B cell (primary cell): ENCODE measurements at regions not wholly inside any gene's neighbourhood (a gene's known extent, or its start where the extent isn't known, plus 50 kb on each side); places are given as distances from the start of the nearest gene placed in this dataset.

Source experiments
- ATAC-seq: fragments of 200-7000 bp; cut with Tn5 transposase; one replicate; pipeline ENCODE4 v1.10.0; 2021; ENCODE audit warnings: low read depth, mild to moderate bottlenecking, moderate number of reproducible peaks, moderate library complexity
- CTCF ChIA-PET: fragments of 350-600 bp; sonication (Branson Sonifier 250); formaldehyde crosslinking; loops from one replicate; lab custom pipeline; 2021; ENCODE audit warnings: antibody characterized with exemption, inconsistent platforms; lab: Charles Lee
- POLR2A ChIA-PET: fragments of 350-600 bp; sonication (Branson Sonifier 250); formaldehyde crosslinking; loops from one replicate; lab custom pipeline; 2021; ENCODE audit warnings: antibody characterized with exemption; lab: Charles Lee
- DNase-seq: peaks from one replicate; pipeline ENCODE4 v3.0.0; 2013
- H2AFZ ChIP-seq: 2 replicates; pipeline ENCODE4 v1.6.1; 2012; ENCODE audit warnings: mild to moderate bottlenecking, low read depth, low read length; ENCODE audit not compliant: insufficient read depth, poor library complexity, severe bottlenecking
- H3K27ac ChIP-seq, 2 donors: 1 replicate in 1 of 2; 2 replicates in 1 of 2; pipeline ENCODE4 v1.5.1; 2012 to 2013; ENCODE audit warnings: low read length in 2 of 2, mild to moderate bottlenecking in 2 of 2, moderate library complexity in 1 of 2
- H3K27me3 ChIP-seq, 4 experiments: fragments of 200-600 bp in 1 of 4; sonication (generic) in 1 of 4; replicated peaks in 1 of 4; 1 replicate in 2 of 4; 2 replicates in 2 of 4; pipeline versions ENCODE4 v1.6.1 to v1.7.0; 2013 to 2016; ENCODE audit warnings: low read length in 3 of 4, mild to moderate bottlenecking in 2 of 4, mixed read lengths in 1 of 4, moderate library complexity in 1 of 4; ENCODE audit not compliant: insufficient read depth in 4 of 4, control insufficient read depth in 3 of 4; ENCODE audit errors: control extremely low read depth in 1 of 4
- H3K36me3 ChIP-seq, 2 experiments: replicated peaks in 1 of 2; 1 replicate in 1 of 2; 2 replicates in 1 of 2; pipeline versions ENCODE4 v1.6.1 to v1.7.1; 2013; ENCODE audit warnings: low read length in 1 of 2; ENCODE audit not compliant: insufficient read depth in 2 of 2, control insufficient read depth in 1 of 2; ENCODE audit errors: control extremely low read depth in 1 of 2, extremely low read depth in 1 of 2
- H3K4me1 ChIP-seq, 2 donors: fragments of 200-600 bp in 1 of 2; sonication (generic) in 1 of 2; 1 replicate in 1 of 2; 2 replicates in 1 of 2; pipeline versions ENCODE4 v1.5.1 to v1.6.1; 2013 to 2017; ENCODE audit warnings: low read length in 2 of 2; ENCODE audit not compliant: control insufficient read depth in 2 of 2, insufficient read depth in 2 of 2
- H3K4me2 ChIP-seq: replicated peaks from 2 replicates; pipeline ENCODE3; 2012; ENCODE audit warnings: mild to moderate bottlenecking, low read depth, low read length; ENCODE audit not compliant: poor library complexity, severe bottlenecking
- H3K4me3 ChIP-seq, 5 experiments: fragments of 200-600 bp in 1 of 5; sonication (generic) in 1 of 5; 1 replicate in 3 of 5; 2 replicates in 2 of 5; pipeline versions ENCODE4 v1.5.1 to v1.7.0; 2011 to 2016; ENCODE audit warnings: low read length in 4 of 5, mild to moderate bottlenecking in 4 of 5, low read depth in 2 of 5, control low read depth in 1 of 5, moderate library complexity in 1 of 5; ENCODE audit not compliant: insufficient read depth in 1 of 5; ENCODE audit errors: control extremely low read depth in 1 of 5, extremely low read depth in 1 of 5
- H3K79me2 ChIP-seq: fragments of 200-600 bp; sonication (generic); one replicate; pipeline ENCODE4 v1.6.0; 2016; ENCODE audit warnings: low read length; ENCODE audit not compliant: control insufficient read depth, insufficient read depth
- H3K9ac ChIP-seq: fragments of 200-600 bp; sonication (generic); 2 replicates; pipeline ENCODE4 v1.6.1; 2017; ENCODE audit warnings: mild to moderate bottlenecking, low read length, moderate library complexity
- H3K9me3 ChIP-seq, 3 donors: one replicate each; pipeline versions ENCODE4 v1.6.1 to v1.7.1; 2013; ENCODE audit warnings: low read length in 2 of 3; ENCODE audit not compliant: control insufficient read depth in 2 of 3, insufficient read depth in 1 of 3; ENCODE audit errors: control extremely low read depth in 1 of 3
- H4K20me1 ChIP-seq: 2 replicates; pipeline ENCODE4 v1.6.0; 2012; ENCODE audit warnings: mild to moderate bottlenecking, low read length; ENCODE audit not compliant: insufficient read depth, control insufficient read depth, poor library complexity, severe bottlenecking
- H3K27ac Mint-ChIP-seq: one replicate; pipeline ENCODE4 v1.8.0; 2021; ENCODE audit warnings: mixed read lengths
- H3K27me3 Mint-ChIP-seq: one replicate; pipeline ENCODE4 v1.8.0; 2021; ENCODE audit warnings: mixed read lengths
- H3K4me1 Mint-ChIP-seq: one replicate; pipeline ENCODE4 v1.8.0; 2021; ENCODE audit warnings: mixed read lengths
- H3K4me3 Mint-ChIP-seq: one replicate; pipeline ENCODE4 v1.8.0; 2021; ENCODE audit warnings: mixed read lengths
- H3K9me3 Mint-ChIP-seq: one replicate; pipeline ENCODE4 v1.8.0; 2022; ENCODE audit warnings: mixed read lengths; ENCODE audit not compliant: insufficient read depth
- CTCF ChIP-seq: fragments of 200-600 bp; IDR thresholded peaks from one replicate; pipeline ENCODE4 v1.8.0; 2022; ENCODE audit warnings: antibody characterized with exemption, mild to moderate bottlenecking
- EZH2 ChIP-seq: IDR thresholded peaks from 2 replicates; pipeline ENCODE4 v1.6.1; 2012; ENCODE audit warnings: borderline replicate concordance, low read depth, mild to moderate bottlenecking, moderate library complexity, low read length; ENCODE audit not compliant: insufficient read depth, poor library complexity, severe bottlenecking
- WGBS: methylation state at CpG from one replicate; pipeline ENCODE4 v1.1.5; 2013; ENCODE audit warnings: missing lambda C conversion rate; ENCODE audit not compliant: insufficient coverage; 5-methylcytosine and 5-hydroxymethylcytosine counted together
- intact Hi-C: fragments of 100-400 bp; cut with micrococcal nuclease; formaldehyde crosslinking; loops from one replicate; pipeline ENCODE4 v1.10.0; 2022

- Mint-ChIP-seq H3K27ac (no peak overlapping the region), H3K4me1 (no peaks in the 10 kb centered on the region), H3K9me3 (peaks cover 4% of the 10 kb centered on the region), H3K4me3 (no peak overlapping the region), H3K27me3 (no peaks in the 10 kb centered on the region)
- H3K9me3 ChIP-seq: no peaks in the 10 kb centered on the region
- WGBS: 84% methylated on average over 4 of the region's 10 CpGs
- no peak overlapping the region for H3K9ac ChIP-seq
- CTCF ChIA-PET: interaction anchor here (2.1 kb wide), 1 partner anchor 12 kb away, joined by 7 read pairs; no protein-coding TSS in a partner anchor
- no peak for DNase-seq
- no peak for ATAC-seq
- no peak overlapping the region for H3K27ac ChIP-seq
- H4K20me1 ChIP-seq: no peaks in the 10 kb centered on the region
- H3K4me2 ChIP-seq: no peak overlapping the region
- POLR2A ChIA-PET: no interaction called here
- intact Hi-C loops: no loop called here
- peaks cover 0 to 12% (median 0%) of the 10 kb centered on the region in 4 experiments for H3K27me3 ChIP-seq
- no peaks in the 10 kb centered on the region for H3K4me1 ChIP-seq
- no peak for TF ChIP-seq EZH2
- no peak for TF ChIP-seq CTCF
- H2AFZ ChIP-seq: no peak overlapping the region
- H3K36me3 ChIP-seq: no peaks in the 10 kb centered on the region
- no peaks in the 10 kb centered on the region for H3K79me2 ChIP-seq
- no peak overlapping the region for H3K4me3 ChIP-seq
These were observed 290.2 kb downstream of the ZNF536 start for GRCh38 chr19:30662211-30662861.

GRCh38 chr19:30659638-30660037, 287.5 kb downstream of the ZNF536 start:
- Histone ChIP-seq H3K9ac (no peak overlapping the region), H4K20me1 (no peaks in the 10 kb centered on the region), H3K4me2 (no peak overlapping the region), H3K36me3 (no peaks in the 10 kb centered on the region), H3K4me3 (no peak overlapping the region), H2AFZ (no peak overlapping the region), H3K27ac (no peak overlapping the region), H3K27me3 (peaks cover 0 to 3% (median 0%) of the 10 kb centered on the region in 4 experiments), H3K4me1 (no peaks in the 10 kb centered on the region), H3K79me2 (no peaks in the 10 kb centered on the region), H3K9me3 (peaks cover 0 to under 1% (median 0%) of the 10 kb centered on the region in 3 donors)
- Mint-ChIP-seq H3K27ac (no peak overlapping the region), H3K4me3 (no peak overlapping the region), H3K9me3 (peaks cover 4% of the 10 kb centered on the region), H3K4me1 (no peaks in the 10 kb centered on the region), H3K27me3 (peaks cover 3% of the 10 kb centered on the region)
- DNase-seq (no peak), ATAC-seq (no peak)
- POLR2A ChIA-PET: no interaction called here
- TF ChIP-seq CTCF (no peak), EZH2 (no peak)
- CTCF ChIA-PET: no interaction called here
- intact Hi-C loops: no loop called here
